Cardiac muscle cell (in vitro differentiated cells and primary cell): ENCODE measurements at regions not wholly inside any gene's neighbourhood (a gene's known extent, or its start where the extent isn't known, plus 50 kb on each side); places are given as distances from the start of the nearest gene placed in this dataset.
"Not testable (repeated sequence)": the region's sequence is repeated elsewhere in the genome, so short reads cannot be mapped to it uniquely, and the experiment has no call there.

Experiments
- DNase-seq, 2 donors: peaks; one replicate each; pipeline versions ENCODE4 v3.0.0 to v3.0.0-alpha.2; 2010 to 2017; ENCODE audit warnings: low read depth in 1 of 2, low spot score in 1 of 2
- H3K27ac ChIP-seq: fragments of 200-600 bp; sonication (generic); 2 replicates; pipeline ENCODE4 v1.5.1; 2016
- H3K27me3 ChIP-seq: fragments of 200-600 bp; sonication (generic); 2 replicates; pipeline ENCODE4 v1.6.0; 2016; ENCODE audit warnings: control low read depth
- H3K36me3 ChIP-seq: fragments of 200-600 bp; sonication (generic); 2 replicates; pipeline ENCODE4 v1.5.1; 2016; ENCODE audit warnings: control low read depth
- H3K4me1 ChIP-seq: fragments of 200-600 bp; sonication (generic); 2 replicates; pipeline ENCODE4 v1.8.1; 2017; ENCODE audit warnings: low read depth, mild to moderate bottlenecking, mixed run types
- H3K4me3 ChIP-seq: fragments of 200-600 bp; sonication (generic); 2 replicates; pipeline ENCODE4 v1.5.1; 2016; ENCODE audit warnings: mild to moderate bottlenecking
- H3K9me3 ChIP-seq: fragments of 200-600 bp; sonication (generic); 2 replicates; pipeline ENCODE4 v1.5.1; 2017; ENCODE audit warnings: low read depth, mild to moderate bottlenecking, control low read depth
- CTCF ChIP-seq: IDR thresholded peaks from 2 replicates; pipeline ENCODE4 v1.5.1; 2012; ENCODE audit warnings: low read depth, mild to moderate bottlenecking, low read length

GRCh38 chr10:6678211-6678803 lies 98.2 kb upstream of the PRKCQ start:
- H3K4me1 ChIP-seq, result no peaks in the 10 kb centered on the region
- DNase-seq, result peak; percentile 65 to 71
- no peak overlapping the region for H3K4me3 ChIP-seq
- peak; percentile 78 for TF ChIP-seq CTCF
- H3K27ac ChIP-seq, result no peak overlapping the region
- no peaks in the 10 kb centered on the region for H3K36me3 ChIP-seq
- no peaks in the 10 kb centered on the region for H3K9me3 ChIP-seq
- H3K27me3 ChIP-seq, result peaks cover 9% of the 10 kb centered on the region

GRCh38 chr10:6677129-6677528 lies 97.1 kb upstream of the PRKCQ start:
- H3K36me3 ChIP-seq, H3K27me3 ChIP-seq, H3K4me3 ChIP-seq, H3K4me1 ChIP-seq, H3K9me3 ChIP-seq, DNase-seq, H3K27ac ChIP-seq: not testable (repeated sequence)

- Histone ChIP-seq H3K4me3 (no peak overlapping the region), H3K27ac (no peak overlapping the region), H3K27me3 (peaks cover 7% of the 10 kb centered on the region), H3K36me3 (no peaks in the 10 kb centered on the region), H3K4me1 (no peaks in the 10 kb centered on the region), H3K9me3 (no peaks in the 10 kb centered on the region)
- no peak for DNase-seq
- no peak for TF ChIP-seq CTCF
These were observed 94.2 kb upstream of the PRKCQ start for GRCh38 chr10:6674291-6674690.

GRCh38 chr10:6671976-6672375 lies 91.9 kb upstream of the PRKCQ start:
- Histone ChIP-seq H3K27me3 (peaks cover 4% of the 10 kb centered on the region), H3K4me1 (no peaks in the 10 kb centered on the region), H3K36me3 (no peaks in the 10 kb centered on the region), H3K27ac (no peak overlapping the region), H3K9me3 (no peaks in the 10 kb centered on the region), H3K4me3 (no peak overlapping the region)
- TF ChIP-seq CTCF, result no peak
- DNase-seq, result peak in 1 of 2 donors; percentile 46

- no peaks in the 10 kb centered on the region for H3K9me3 ChIP-seq
- H3K27ac ChIP-seq, result no peak overlapping the region
- peaks cover 4% of the 10 kb centered on the region for H3K27me3 ChIP-seq
- H3K36me3 ChIP-seq, result no peaks in the 10 kb centered on the region
- H3K4me1 ChIP-seq, result no peaks in the 10 kb centered on the region
- peak; percentile 44 to 73 for DNase-seq
- peak; percentile 73 for TF ChIP-seq CTCF
- H3K4me3 ChIP-seq, result no peak overlapping the region
These were observed 89.3 kb upstream of the PRKCQ start for GRCh38 chr10:6669269-6669859.

- Histone ChIP-seq H3K9me3 (no peaks in the 10 kb centered on the region), H3K36me3 (no peaks in the 10 kb centered on the region), H3K4me3 (no peak overlapping the region), H3K27me3 (peaks cover 4% of the 10 kb centered on the region), H3K27ac (no peak overlapping the region), H3K4me1 (no peaks in the 10 kb centered on the region)
- peak; percentile 74 for TF ChIP-seq CTCF
- peak; percentile 56 to 63 for DNase-seq
These were observed 87.7 kb upstream of the PRKCQ start for GRCh38 chr10:6667679-6668270.
